WTC11 (cell line): ENCODE measurements at regions not wholly inside any gene's neighbourhood (a gene's known extent, or its start where the extent isn't known, plus 50 kb on each side); places are given as distances from the start of the nearest gene placed in this dataset.

ENCODE experiments used
- ZNF317 ChIP-seq: sonication (generic); formaldehyde crosslinking; IDR thresholded peaks from 2 replicates; pipeline ENCODE4 v1.8.1; 2023; ENCODE audit warnings: low read depth, mild to moderate bottlenecking, moderate library complexity, missing genetic modification reagents, borderline replicate concordance
- ZNF396 ChIP-seq: fragments of 250-450 bp; sonication (Bioruptor Pico); IDR thresholded peaks from 2 replicates; pipeline ENCODE4 v1.8.0; 2021; ENCODE audit warnings: mild to moderate bottlenecking, moderate library complexity, borderline replicate concordance

DNA sequence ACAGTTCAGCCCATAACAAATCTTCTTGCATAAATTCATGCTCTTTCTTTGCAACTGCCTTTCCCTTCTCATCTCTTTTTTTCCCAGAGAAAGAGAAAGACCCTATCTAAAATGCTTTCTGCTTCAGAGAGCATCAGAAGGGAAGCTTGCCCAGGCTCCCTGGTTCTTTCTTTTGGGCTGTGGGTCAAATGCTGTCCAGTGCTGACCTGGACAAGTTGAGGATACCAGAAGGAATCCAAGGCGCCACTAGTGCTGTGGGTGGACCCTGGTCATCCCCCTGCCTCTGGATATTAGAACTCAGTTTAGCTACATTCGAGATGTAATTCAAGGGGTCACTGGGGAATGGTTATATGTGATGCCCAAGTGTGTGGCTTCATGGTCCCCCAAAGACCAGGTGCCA lies 411.6 kb downstream of the RPS24 start:
- TF ChIP-seq ZNF317 (CRISPR knock-in tag) = no peak
- no peak for TF ChIP-seq ZNF396 (CRISPR knock-in tag)
